ENCODE measurements at regions not wholly inside any gene's neighbourhood (a gene's known extent, or its start where the extent isn't known, plus 50 kb on each side); places are given as distances from the start of the nearest gene placed in this dataset.

GRCh38 chr13:34034411-34034810, 216.5 kb downstream of the RFC3 start:
- H3K4me2 ChIP-seq (ENCODE audit: low read depth, low read length, poor library complexity, severe bottlenecking): no peak overlapping the region
- no peak overlapping the region for H3K9ac ChIP-seq (ENCODE audit: low read depth, low read length, poor library complexity, severe bottlenecking)
- no peak overlapping the region for H3K4me3 ChIP-seq (ENCODE audit: low read length, poor library complexity, severe bottlenecking)
- no peaks in the 10 kb centered on the region for H3K36me3 ChIP-seq (ENCODE audit: insufficient read depth, low read length)
- H3K9me2 ChIP-seq (replicated peaks; ENCODE audit: low read depth, low read length): no peaks in the 10 kb centered on the region
- no peak overlapping the region for H2AFZ ChIP-seq (ENCODE audit: low read length)
- H3K9me3 ChIP-seq (ENCODE audit: insufficient read depth, low read depth, low read length): no peaks in the 10 kb centered on the region
- H3K4me1 ChIP-seq (ENCODE audit: insufficient read depth, low read length, poor library complexity, severe bottlenecking): no peaks in the 10 kb centered on the region
- H3F3A ChIP-seq (ENCODE audit: low read depth): no peaks in the 10 kb centered on the region
- no peak for TF ChIP-seq CTCF (conservative IDR thresholded peaks at IDR 0.05; ENCODE audit: low read length)
- TF ChIP-seq EZH2phosphoT487 (IDR thresholded peaks at IDR 0.05; ENCODE audit: borderline replicate concordance): no peak
- H3K79me2 ChIP-seq (ENCODE audit: insufficient read depth, low read length): no peaks in the 10 kb centered on the region
- H4K20me1 ChIP-seq (ENCODE audit: insufficient read depth, low read length, poor library complexity, severe bottlenecking): no peaks in the 10 kb centered on the region
- no peaks in the 10 kb centered on the region for H3K27me3 ChIP-seq (ENCODE audit: insufficient read depth, low read length, poor library complexity, severe bottlenecking)

GRCh38 chr13:34035178-34035577, 217.2 kb downstream of the RFC3 start:
- H4K20me1 ChIP-seq (ENCODE audit: insufficient read depth, low read length, poor library complexity, severe bottlenecking): no peaks in the 10 kb centered on the region
- no peaks in the 10 kb centered on the region for H3K9me2 ChIP-seq (replicated peaks; ENCODE audit: low read depth, low read length)
- no peaks in the 10 kb centered on the region for H3K79me2 ChIP-seq (ENCODE audit: insufficient read depth, low read length)
- H3K27me3 ChIP-seq (ENCODE audit: insufficient read depth, low read length, poor library complexity, severe bottlenecking): no peaks in the 10 kb centered on the region
- H3K4me3 ChIP-seq (ENCODE audit: low read length, poor library complexity, severe bottlenecking): no peak overlapping the region
- no peak for TF ChIP-seq CTCF (conservative IDR thresholded peaks at IDR 0.05; ENCODE audit: low read length)
- TF ChIP-seq EZH2phosphoT487 (IDR thresholded peaks at IDR 0.05; ENCODE audit: borderline replicate concordance): no peak
- no peak overlapping the region for H2AFZ ChIP-seq (ENCODE audit: low read length)
- H3K36me3 ChIP-seq (ENCODE audit: insufficient read depth, low read length): no peaks in the 10 kb centered on the region
- no peaks in the 10 kb centered on the region for H3K4me1 ChIP-seq (ENCODE audit: insufficient read depth, low read length, poor library complexity, severe bottlenecking)
- H3K9me3 ChIP-seq (ENCODE audit: insufficient read depth, low read depth, low read length): no peaks in the 10 kb centered on the region
- H3K4me2 ChIP-seq (ENCODE audit: low read depth, low read length, poor library complexity, severe bottlenecking): no peak overlapping the region
- no peak overlapping the region for H3K9ac ChIP-seq (ENCODE audit: low read depth, low read length, poor library complexity, severe bottlenecking)
- no peaks in the 10 kb centered on the region for H3F3A ChIP-seq (ENCODE audit: low read depth)

- TF ChIP-seq EZH2phosphoT487 (IDR thresholded peaks at IDR 0.05; ENCODE audit: borderline replicate concordance) (no peak), CTCF (conservative IDR thresholded peaks at IDR 0.05; ENCODE audit: low read length) (no peak)
- no peak overlapping the region for H3K4me2 ChIP-seq (ENCODE audit: low read depth, low read length, poor library complexity, severe bottlenecking)
- H4K20me1 ChIP-seq (ENCODE audit: insufficient read depth, low read length, poor library complexity, severe bottlenecking): no peaks in the 10 kb centered on the region
- H3K9me2 ChIP-seq (replicated peaks; ENCODE audit: low read depth, low read length): no peaks in the 10 kb centered on the region
- H3K36me3 ChIP-seq (ENCODE audit: insufficient read depth, low read length): no peaks in the 10 kb centered on the region
- no peaks in the 10 kb centered on the region for H3K9me3 ChIP-seq (ENCODE audit: insufficient read depth, low read depth, low read length)
- no peak overlapping the region for H2AFZ ChIP-seq (ENCODE audit: low read length)
- no peaks in the 10 kb centered on the region for H3F3A ChIP-seq (ENCODE audit: low read depth)
- H3K4me1 ChIP-seq (ENCODE audit: insufficient read depth, low read length, poor library complexity, severe bottlenecking): no peaks in the 10 kb centered on the region
- H3K27me3 ChIP-seq (ENCODE audit: insufficient read depth, low read length, poor library complexity, severe bottlenecking): no peaks in the 10 kb centered on the region
- no peak overlapping the region for H3K9ac ChIP-seq (ENCODE audit: low read depth, low read length, poor library complexity, severe bottlenecking)
- no peak overlapping the region for H3K4me3 ChIP-seq (ENCODE audit: low read length, poor library complexity, severe bottlenecking)
- no peaks in the 10 kb centered on the region for H3K79me2 ChIP-seq (ENCODE audit: insufficient read depth, low read length)
Measured at GRCh38 chr13:34035676-34036325, 217.9 kb downstream of the RFC3 start.
